Smooth muscle cell (in vitro differentiated cells): ENCODE measurements at regions not wholly inside any gene's neighbourhood (a gene's known extent, or its start where the extent isn't known, plus 50 kb on each side); places are given as distances from the start of the nearest gene placed in this dataset.

Source experiments
- DNase-seq: peaks from one replicate; lab custom pipeline; 2025; ENCODE audit not compliant: unreplicated experiment; lab: John Stamatoyannopoulos, UW
- H2AFZ ChIP-seq: fragments of 200-600 bp; sonication (generic); 2 replicates; pipeline ENCODE4 v1.6.0; 2016; ENCODE audit warnings: antibody characterized with exemption, low read depth, mild to moderate bottlenecking
- H3F3A ChIP-seq: fragments of 200-600 bp; sonication (generic); 2 replicates; pipeline ENCODE4 v1.6.0; 2017; ENCODE audit warnings: antibody characterized with exemption, low read depth
- H3K27ac ChIP-seq: fragments of 200-600 bp; sonication (generic); 2 replicates; pipeline ENCODE4 v1.5.1; 2016; ENCODE audit warnings: low read depth, mild to moderate bottlenecking
- H3K27me3 ChIP-seq: fragments of 200-600 bp; sonication (generic); 2 replicates; pipeline ENCODE4 v1.6.1; 2016; ENCODE audit warnings: low read depth, mild to moderate bottlenecking
- H3K36me3 ChIP-seq: fragments of 200-600 bp; sonication (generic); 2 replicates; pipeline ENCODE4 v1.5.1; 2016; ENCODE audit warnings: low read depth
- H3K4me1 ChIP-seq: fragments of 200-600 bp; sonication (generic); 2 replicates; pipeline ENCODE4 v1.5.1; 2016; ENCODE audit warnings: low read depth
- H3K4me2 ChIP-seq: fragments of 200-600 bp; sonication (generic); 2 replicates; pipeline ENCODE4 v1.6.0; 2016; ENCODE audit warnings: mild to moderate bottlenecking
- H3K4me3 ChIP-seq: fragments of 200-600 bp; sonication (generic); 2 replicates; pipeline ENCODE4 v1.5.1; 2016; ENCODE audit warnings: mild to moderate bottlenecking
- H3K79me2 ChIP-seq: fragments of 200-600 bp; sonication (generic); 2 replicates; pipeline ENCODE4 v1.6.0; 2016; ENCODE audit warnings: low read depth, mild to moderate bottlenecking
- H3K9ac ChIP-seq: fragments of 200-600 bp; sonication (generic); 2 replicates; pipeline ENCODE4 v1.6.0; 2016; ENCODE audit warnings: low read depth
- H3K9me3 ChIP-seq: fragments of 200-600 bp; sonication (generic); replicated peaks from 2 replicates; pipeline ENCODE4 v1.5.1; 2016; ENCODE audit warnings: low read depth
- H4K20me1 ChIP-seq: fragments of 200-600 bp; sonication (generic); 2 replicates; pipeline ENCODE4 v1.6.0; 2016; ENCODE audit warnings: low read depth
- WGBS: methylation state at CpG from one replicate; pipeline ENCODE4 v1.1.7; 2016; ENCODE audit warnings: low lambda C conversion rate; 5-methylcytosine and 5-hydroxymethylcytosine counted together
- TF ChIP-seq, protein P1 (sequence below): fragments of 200-600 bp; sonication (generic); IDR thresholded peaks from 2 replicates; pipeline ENCODE4 v1.5.1; 2017; ENCODE audit warnings: borderline replicate concordance, mild to moderate bottlenecking, antibody characterized with exemption; ENCODE audit not compliant: insufficient read depth, poor library complexity, severe bottlenecking

DNA sequence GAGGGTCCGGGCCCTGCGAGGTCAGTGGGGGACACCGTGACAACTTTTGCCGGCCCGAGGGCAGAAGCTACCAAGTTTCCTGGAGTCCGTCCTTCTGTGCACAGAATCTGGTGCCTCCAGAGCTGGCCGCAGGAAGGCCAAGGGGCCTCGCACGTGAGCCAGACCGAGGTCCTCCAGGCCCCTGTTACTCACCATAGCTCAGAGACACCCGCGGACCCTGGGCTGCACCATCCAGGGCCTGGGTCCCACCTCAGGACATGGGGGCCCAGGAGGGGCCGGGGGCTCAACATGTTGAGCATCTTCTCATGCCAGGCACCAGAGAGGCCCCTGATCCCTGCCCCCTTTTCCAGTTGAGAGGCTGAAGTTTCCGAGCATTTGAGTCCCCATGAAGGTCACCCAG is 87.9 kb downstream of the HMX1 start:
- WGBS: 87% methylated on average over 14 of the region's 14 CpGs

GRCh38 chr4:8782135-8782534 is 89.5 kb downstream of the HMX1 start:
- Histone ChIP-seq H3K4me2 (no peak overlapping the region), H3K27me3 (no peaks in the 10 kb centered on the region), H3K9me3 (no peaks in the 10 kb centered on the region), H3K36me3 (no peaks in the 10 kb centered on the region), H3K4me1 (no peaks in the 10 kb centered on the region), H3K79me2 (no peaks in the 10 kb centered on the region), H3K9ac (no peak overlapping the region), H4K20me1 (no peaks in the 10 kb centered on the region), H2AFZ (no peak overlapping the region), H3K4me3 (no peak overlapping the region), H3F3A (no peaks in the 10 kb centered on the region), H3K27ac (no peak overlapping the region)
- DNase-seq: no peak
- WGBS: 86% methylated on average over 12 of the region's 12 CpGs
- TF ChIP-seq, protein P1, sequence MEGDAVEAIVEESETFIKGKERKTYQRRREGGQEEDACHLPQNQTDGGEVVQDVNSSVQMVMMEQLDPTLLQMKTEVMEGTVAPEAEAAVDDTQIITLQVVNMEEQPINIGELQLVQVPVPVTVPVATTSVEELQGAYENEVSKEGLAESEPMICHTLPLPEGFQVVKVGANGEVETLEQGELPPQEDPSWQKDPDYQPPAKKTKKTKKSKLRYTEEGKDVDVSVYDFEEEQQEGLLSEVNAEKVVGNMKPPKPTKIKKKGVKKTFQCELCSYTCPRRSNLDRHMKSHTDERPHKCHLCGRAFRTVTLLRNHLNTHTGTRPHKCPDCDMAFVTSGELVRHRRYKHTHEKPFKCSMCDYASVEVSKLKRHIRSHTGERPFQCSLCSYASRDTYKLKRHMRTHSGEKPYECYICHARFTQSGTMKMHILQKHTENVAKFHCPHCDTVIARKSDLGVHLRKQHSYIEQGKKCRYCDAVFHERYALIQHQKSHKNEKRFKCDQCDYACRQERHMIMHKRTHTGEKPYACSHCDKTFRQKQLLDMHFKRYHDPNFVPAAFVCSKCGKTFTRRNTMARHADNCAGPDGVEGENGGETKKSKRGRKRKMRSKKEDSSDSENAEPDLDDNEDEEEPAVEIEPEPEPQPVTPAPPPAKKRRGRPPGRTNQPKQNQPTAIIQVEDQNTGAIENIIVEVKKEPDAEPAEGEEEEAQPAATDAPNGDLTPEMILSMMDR: no peak

More for the DNA sequence above, 87.9 kb downstream of the HMX1 start:
- no peak overlapping the region for H3K9ac ChIP-seq
- H3K36me3 ChIP-seq: no peaks in the 10 kb centered on the region
- H3K4me2 ChIP-seq: no peak overlapping the region
- no peaks in the 10 kb centered on the region for H4K20me1 ChIP-seq
- no peaks in the 10 kb centered on the region for H3K79me2 ChIP-seq
- H3K4me1 ChIP-seq: no peaks in the 10 kb centered on the region
- H3K9me3 ChIP-seq: no peaks in the 10 kb centered on the region
- H3K4me3 ChIP-seq: no peak overlapping the region
- no peaks in the 10 kb centered on the region for H3K27me3 ChIP-seq
- DNase-seq: no peak
- H3K27ac ChIP-seq: no peak overlapping the region
- H2AFZ ChIP-seq: no peak overlapping the region
- H3F3A ChIP-seq: no peaks in the 10 kb centered on the region
- TF ChIP-seq, protein P1: no peak

GRCh38 chr4:8781641-8782040 is 90.0 kb downstream of the HMX1 start:
- no peak overlapping the region for H3K9ac ChIP-seq
- no peak for DNase-seq
- H3F3A ChIP-seq: no peaks in the 10 kb centered on the region
- H3K36me3 ChIP-seq: no peaks in the 10 kb centered on the region
- no peak overlapping the region for H3K27ac ChIP-seq
- H2AFZ ChIP-seq: no peak overlapping the region
- H3K4me3 ChIP-seq: no peak overlapping the region
- H3K4me1 ChIP-seq: no peaks in the 10 kb centered on the region
- H3K4me2 ChIP-seq: no peak overlapping the region
- no peaks in the 10 kb centered on the region for H3K79me2 ChIP-seq
- 95% methylated on average over 8 of the region's 8 CpGs for WGBS
- H3K27me3 ChIP-seq: no peaks in the 10 kb centered on the region
- H4K20me1 ChIP-seq: no peaks in the 10 kb centered on the region
- H3K9me3 ChIP-seq: no peaks in the 10 kb centered on the region
- TF ChIP-seq, protein P1: no peak

DNA sequence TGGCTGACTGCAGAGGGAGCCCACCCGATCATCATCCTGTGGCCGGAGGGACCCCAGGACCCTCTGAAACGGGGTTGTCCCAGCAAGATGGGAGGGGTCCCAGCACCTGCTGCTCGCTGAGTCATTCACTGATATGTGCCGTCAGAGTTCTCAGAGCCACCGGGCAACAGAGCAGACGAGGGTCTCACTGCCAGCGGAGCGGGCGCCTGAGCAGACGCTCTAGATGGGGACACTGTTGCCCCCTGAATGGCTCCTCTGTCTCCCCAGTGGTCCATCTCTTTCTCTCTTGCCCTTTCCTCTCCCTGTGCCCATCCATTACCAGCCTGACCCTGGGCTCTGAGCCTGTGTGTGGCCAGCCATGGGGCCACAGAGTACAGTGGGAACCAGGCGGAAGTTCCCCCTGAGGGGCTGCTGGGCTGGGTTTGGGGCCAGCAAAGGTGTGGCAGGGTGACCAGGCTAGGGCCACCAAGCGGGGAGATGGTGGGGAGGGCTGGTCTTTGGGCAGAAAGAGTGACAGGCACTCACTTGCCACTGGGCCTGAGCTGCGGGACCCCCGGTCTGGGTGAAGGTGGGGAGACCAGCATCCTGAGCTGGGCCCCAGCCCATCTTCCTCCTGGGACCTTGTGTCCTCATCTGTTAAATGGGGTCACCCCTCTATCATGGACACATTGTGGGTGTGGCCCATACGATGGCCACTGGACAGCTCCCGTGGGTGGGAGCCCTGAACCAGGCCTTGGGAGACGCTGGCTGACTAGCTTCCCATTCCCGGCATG is 90.9 kb downstream of the HMX1 start:
- DNase-seq: no peak
- Histone ChIP-seq H3K9ac (no peak overlapping the region), H3F3A (no peaks in the 10 kb centered on the region), H3K27ac (no peak overlapping the region), H3K27me3 (no peaks in the 10 kb centered on the region), H3K9me3 (no peaks in the 10 kb centered on the region), H4K20me1 (no peaks in the 10 kb centered on the region), H3K4me3 (no peak overlapping the region), H3K4me2 (no peak overlapping the region), H3K79me2 (no peaks in the 10 kb centered on the region), H2AFZ (no peak overlapping the region), H3K36me3 (no peaks in the 10 kb centered on the region), H3K4me1 (no peaks in the 10 kb centered on the region)
- TF ChIP-seq, protein P1: no peak
- 89% methylated on average over 19 of the region's 19 CpGs for WGBS
